ENCODE measurements at regions not wholly inside any gene's neighbourhood (a gene's known extent, or its start where the extent isn't known, plus 50 kb on each side); places are given as distances from the start of the nearest gene placed in this dataset.
"Not testable (repeated sequence)": the region's sequence is repeated elsewhere in the genome, so short reads cannot be mapped to it uniquely, and the experiment has no call there.

GRCh38 chr5:91243852-91244251 is 139.3 kb downstream of the ARRDC3 start:
- intact Hi-C loops (cut with micrococcal nuclease), result no loop called here

DNA sequence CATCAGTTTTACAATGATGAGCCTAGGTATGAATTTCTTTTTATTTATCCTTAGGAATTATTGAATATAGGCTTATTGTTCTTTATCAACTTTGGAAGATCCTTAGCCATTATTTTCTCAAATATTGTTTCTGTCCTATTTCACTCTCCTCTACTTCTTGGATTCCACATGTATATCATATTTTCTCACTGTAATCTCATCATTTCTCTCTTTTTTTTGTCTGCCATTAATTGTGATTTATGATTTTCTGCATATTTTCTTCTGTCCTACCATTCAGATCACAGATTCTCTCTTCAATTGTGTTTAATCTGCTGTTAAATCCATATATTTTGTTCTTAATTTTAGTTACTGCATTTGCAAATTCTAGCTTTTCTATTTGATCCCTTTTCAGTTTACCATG is 139.8 kb downstream of the ARRDC3 start:
- intact Hi-C loops (cut with micrococcal nuclease), result no loop called here

DNA sequence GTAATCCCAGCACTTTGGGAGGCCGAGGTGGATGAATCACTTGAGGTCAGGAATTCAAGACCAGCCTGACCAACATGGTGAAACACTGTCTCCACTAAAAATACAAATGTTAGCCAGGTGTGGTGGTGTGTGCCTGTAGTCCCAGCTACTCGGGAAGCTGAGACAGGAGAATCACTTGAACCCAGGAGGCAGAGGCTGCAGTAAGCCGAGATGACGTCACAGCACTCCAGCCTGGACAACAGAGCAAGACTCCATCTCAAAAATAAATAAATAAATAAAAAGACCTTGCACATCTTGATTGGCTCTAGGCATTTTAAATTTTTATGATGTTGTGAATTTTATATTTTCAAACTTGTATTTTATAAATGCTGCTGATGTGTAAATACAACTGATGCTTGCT is 141.7 kb downstream of the ARRDC3 start:
- intact Hi-C loops (cut with micrococcal nuclease), result not testable (repeated sequence)

DNA sequence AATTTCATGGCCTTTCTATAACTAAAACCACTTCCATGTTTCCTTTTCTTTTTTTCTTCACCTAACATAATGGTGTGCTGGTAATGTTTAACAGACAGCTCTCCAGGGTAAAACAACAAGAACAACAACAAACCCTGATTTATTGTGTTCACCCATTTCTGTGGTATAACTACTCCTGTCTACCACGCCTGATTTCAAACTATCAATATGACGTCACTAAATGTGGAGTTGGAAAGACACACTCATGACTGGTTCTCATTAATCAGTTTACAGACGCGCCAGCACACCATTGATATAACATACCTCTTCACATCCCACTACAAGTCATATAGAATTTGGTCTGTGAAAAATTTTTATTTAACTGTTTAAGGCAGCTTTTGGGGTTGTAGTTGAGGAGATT is 142.9 kb downstream of the ARRDC3 start:
- intact Hi-C loops (cut with micrococcal nuclease), result no loop called here

- intact Hi-C loops (cut with micrococcal nuclease), result no loop called here
Measured at GRCh38 chr5:91235271-91235694, 147.8 kb downstream of the ARRDC3 start.

DNA sequence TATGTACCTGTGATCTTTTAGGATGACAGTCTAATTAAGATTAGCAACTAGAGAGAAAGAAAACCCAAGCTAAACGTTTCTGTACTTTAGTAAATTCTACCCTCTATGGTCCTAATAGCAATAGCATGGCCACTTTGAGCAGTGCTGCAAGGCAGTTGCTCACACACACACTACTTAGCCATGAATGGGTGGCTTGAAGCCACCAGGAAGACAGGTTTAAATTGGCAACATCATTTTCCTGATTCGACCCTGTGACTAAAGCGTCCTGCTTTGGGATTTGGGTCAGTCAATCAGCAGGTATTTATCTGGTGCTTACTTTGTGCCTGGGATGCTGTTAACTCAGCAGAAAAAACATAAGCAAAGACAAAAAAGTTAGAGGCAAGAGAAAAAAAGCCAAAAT is 150.6 kb downstream of the ARRDC3 start:
- intact Hi-C loops (cut with micrococcal nuclease), result no loop called here

GRCh38 chr5:91229031-91229727 is 153.9 kb downstream of the ARRDC3 start:
- intact Hi-C loops (cut with micrococcal nuclease), result loop anchor here (5.0 kb wide), 2 partner anchors 38 to 83 kb away; no protein-coding TSS in a partner anchor

DNA sequence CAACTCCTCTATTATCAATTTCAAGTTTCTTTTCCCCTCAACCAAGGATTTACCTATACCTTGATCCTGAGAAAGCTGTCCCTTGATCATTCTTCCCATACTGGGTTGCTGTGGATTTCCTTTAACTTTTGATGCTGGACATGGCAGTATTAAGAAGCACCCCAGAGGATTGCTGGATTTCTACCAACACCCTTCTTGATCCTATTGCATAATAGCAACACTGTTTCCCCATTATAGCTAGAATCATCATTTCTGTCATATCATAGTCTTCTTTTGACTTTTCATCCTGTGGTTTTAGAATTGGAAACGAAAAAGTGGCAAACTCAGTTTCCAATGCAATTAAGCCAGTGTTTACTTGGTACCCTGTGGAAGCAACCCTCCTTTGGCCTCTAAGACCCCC is 154.9 kb downstream of the ARRDC3 start:
- intact Hi-C loops (cut with micrococcal nuclease), result loop anchor here (5.0 kb wide), 2 partner anchors 39 to 84 kb away; no protein-coding TSS in a partner anchor

- intact Hi-C loops (cut with micrococcal nuclease), result loop anchor here (1.0 to 5.0 kb wide), 5 partner anchors 41 to 193 kb away; no protein-coding TSS in a partner anchor
Measured at GRCh38 chr5:91225848-91226686, 157.1 kb downstream of the ARRDC3 start.

DNA sequence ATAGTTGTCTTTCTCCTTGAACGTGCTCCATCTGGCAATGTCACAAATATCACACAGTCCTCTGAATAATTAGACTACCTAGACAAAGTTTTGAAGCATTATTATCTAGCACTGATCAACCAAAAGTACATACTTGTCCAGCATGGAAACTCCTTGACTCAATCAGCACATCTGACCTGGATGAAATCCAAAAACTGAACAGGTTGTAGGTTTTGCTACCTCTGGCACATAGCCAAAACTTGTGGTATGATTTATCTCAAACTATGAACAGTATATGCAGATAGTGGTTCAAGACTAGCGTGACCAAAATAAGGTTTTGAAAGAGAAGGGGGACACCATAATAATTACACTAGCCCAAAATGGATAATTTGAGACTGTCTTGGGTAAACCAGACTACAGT is 158.1 kb downstream of the ARRDC3 start:
- intact Hi-C loops (cut with micrococcal nuclease), result loop anchor here (5.0 kb wide), 2 partner anchors 42 to 87 kb away; no protein-coding TSS in a partner anchor

DNA sequence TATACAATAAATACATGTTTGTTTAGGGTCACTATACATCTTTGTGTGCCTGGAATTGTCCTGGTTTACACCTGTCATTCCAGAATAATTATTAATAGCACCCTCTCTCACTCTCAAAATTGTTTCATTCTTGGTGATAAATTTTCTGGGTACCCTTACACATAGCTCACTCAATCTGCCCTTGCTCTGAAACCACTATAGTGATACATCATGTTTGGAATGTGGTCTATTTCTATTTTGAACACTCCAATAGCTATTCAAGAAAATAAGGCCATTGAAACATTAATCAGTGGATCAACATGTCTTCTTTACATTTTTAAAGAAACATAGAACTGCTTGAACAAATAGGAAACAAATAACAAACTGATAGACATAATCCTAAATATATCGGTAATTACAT is 158.7 kb downstream of the ARRDC3 start:
- intact Hi-C loops (cut with micrococcal nuclease), result no loop called here

GRCh38 chr5:91223886-91224285 is 159.2 kb downstream of the ARRDC3 start:
- intact Hi-C loops (cut with micrococcal nuclease), result no loop called here

DNA sequence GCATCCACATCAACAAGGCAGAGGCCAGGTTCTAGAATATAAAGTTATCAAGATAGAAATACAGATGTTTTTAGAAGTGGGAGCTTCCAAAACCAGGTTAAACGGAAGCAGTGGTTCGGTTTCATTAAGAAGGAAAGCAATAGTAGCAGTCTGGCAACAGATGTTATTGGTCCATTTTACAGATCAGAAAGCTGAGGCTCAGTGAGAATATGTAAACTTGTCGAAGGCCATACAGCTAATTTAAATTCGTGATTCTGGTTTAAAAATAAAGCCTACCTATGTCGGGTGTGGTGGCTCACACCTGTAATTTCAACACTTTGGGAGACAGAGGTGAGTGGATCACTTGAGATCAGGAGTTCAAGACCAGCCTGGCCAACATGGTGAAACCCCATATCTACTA is 160.6 kb downstream of the ARRDC3 start:
- intact Hi-C loops (cut with micrococcal nuclease), result no loop called here

GRCh38 chr5:91221917-91222316 is 161.2 kb downstream of the ARRDC3 start:
- intact Hi-C loops (cut with micrococcal nuclease), result no loop called here

GRCh38 chr5:91219803-91220371 is 163.2 kb downstream of the ARRDC3 start:
- intact Hi-C loops (cut with micrococcal nuclease), result loop anchor here (1.0 to 5.0 kb wide), 3 partner anchors 165 to 353 kb away; no protein-coding TSS in a partner anchor

GRCh38 chr5:91219091-91219802 is 163.9 kb downstream of the ARRDC3 start:
- intact Hi-C loops (cut with micrococcal nuclease), result loop anchor here (5.0 kb wide), 2 partner anchors 282 to 352 kb away; no protein-coding TSS in a partner anchor

GRCh38 chr5:91217859-91218258 is 165.3 kb downstream of the ARRDC3 start:
- intact Hi-C loops (cut with micrococcal nuclease), result loop anchor here (5.0 kb wide), 2 partner anchors 281 to 351 kb away; no protein-coding TSS in a partner anchor

- intact Hi-C loops (cut with micrococcal nuclease), result no loop called here
Measured at GRCh38 chr5:91214571-91214970, 168.5 kb downstream of the ARRDC3 start.
